GM21786 (cell line): ENCODE measurements at regions not wholly inside any gene's neighbourhood (a gene's known extent, or its start where the extent isn't known, plus 50 kb on each side); places are given as distances from the start of the nearest gene placed in this dataset.

Experiments used
- ATAC-seq: cut with Tn5 transposase; IDR thresholded peaks from one replicate; pipeline ENCODE4 v1.9.1; 2021; ENCODE audit not compliant: unreplicated experiment

- no peak for ATAC-seq
These were observed 469.0 kb upstream of the SALL3 start for GRCh38 chr18:78510636-78511035.

- no peak for ATAC-seq
These were observed 467.7 kb upstream of the SALL3 start for GRCh38 chr18:78511666-78512601.

- no peak for ATAC-seq
These were observed 464.5 kb upstream of the SALL3 start for GRCh38 chr18:78514910-78515670.

GRCh38 chr18:78517328-78517727 is 462.3 kb upstream of the SALL3 start:
- no peak for ATAC-seq

- no peak for ATAC-seq
These were observed 461.6 kb upstream of the SALL3 start for GRCh38 chr18:78517973-78518372.

- no peak for ATAC-seq
These were observed 460.8 kb upstream of the SALL3 start for GRCh38 chr18:78518805-78519204.

GRCh38 chr18:78519394-78520062 is 460.1 kb upstream of the SALL3 start:
- ATAC-seq: no peak

- no peak for ATAC-seq
These were observed 458.5 kb upstream of the SALL3 start for GRCh38 chr18:78521136-78521535.

GRCh38 chr18:78521744-78522143 is 457.9 kb upstream of the SALL3 start:
- ATAC-seq: no peak

GRCh38 chr18:78522507-78522906 is 457.1 kb upstream of the SALL3 start:
- no peak for ATAC-seq

- ATAC-seq: no peak
These were observed 455.8 kb upstream of the SALL3 start for GRCh38 chr18:78523850-78524249.

GRCh38 chr18:78525366-78526111 is 454.1 kb upstream of the SALL3 start:
- no peak for ATAC-seq

- no peak for ATAC-seq
These were observed 453.3 kb upstream of the SALL3 start for GRCh38 chr18:78526275-78526674.

GRCh38 chr18:78526923-78527711 is 452.5 kb upstream of the SALL3 start:
- ATAC-seq: no peak

- ATAC-seq: no peak
These were observed 451.6 kb upstream of the SALL3 start for GRCh38 chr18:78527984-78528383.

GRCh38 chr18:78528411-78529258 is 451.0 kb upstream of the SALL3 start:
- no peak for ATAC-seq

- no peak for ATAC-seq
These were observed 448.0 kb upstream of the SALL3 start for GRCh38 chr18:78531637-78532036.

- no peak for ATAC-seq
These were observed 440.8 kb upstream of the SALL3 start for GRCh38 chr18:78538669-78539440.
